Loucy (cell line): ENCODE measurements at regions not wholly inside any gene's neighbourhood (a gene's known extent, or its start where the extent isn't known, plus 50 kb on each side); places are given as distances from the start of the nearest gene placed in this dataset.

Source experiments
- EZH2phosphoT487 ChIP-seq: fragments of 200-600 bp; IDR thresholded peaks from 2 replicates; pipeline ENCODE4 v1.6.1; 2018; ENCODE audit warnings: antibody characterized with exemption, mild to moderate bottlenecking, moderate library complexity, borderline replicate concordance
- TF ChIP-seq, protein P1 (sequence below): fragments of 200-600 bp; sonication (generic); conservative IDR thresholded peaks from 2 replicates; pipeline ENCODE4 v1.5.1; 2014; ENCODE audit warnings: mild to moderate bottlenecking, antibody characterized with exemption, low read length

DNA sequence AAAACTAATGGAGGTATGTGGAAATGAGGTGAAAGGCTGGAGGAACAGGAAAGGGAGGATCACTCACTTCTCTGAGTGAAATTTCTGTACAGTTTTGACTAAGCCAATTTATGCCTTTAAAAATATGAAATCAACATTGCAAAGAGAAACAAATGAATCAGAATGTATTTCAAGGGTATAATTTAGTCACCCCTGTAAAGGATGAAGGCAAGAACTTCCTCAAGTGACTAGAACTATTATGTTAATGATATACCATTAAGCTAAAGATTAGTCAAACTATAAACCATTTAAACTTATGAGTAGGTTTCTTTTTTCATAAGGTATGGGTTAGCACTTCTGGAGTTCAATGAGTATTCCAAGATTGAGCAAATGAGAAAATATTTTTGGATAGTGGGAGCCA, 184.5 kb upstream of the CHORDC1 start:
- TF ChIP-seq, protein P1, sequence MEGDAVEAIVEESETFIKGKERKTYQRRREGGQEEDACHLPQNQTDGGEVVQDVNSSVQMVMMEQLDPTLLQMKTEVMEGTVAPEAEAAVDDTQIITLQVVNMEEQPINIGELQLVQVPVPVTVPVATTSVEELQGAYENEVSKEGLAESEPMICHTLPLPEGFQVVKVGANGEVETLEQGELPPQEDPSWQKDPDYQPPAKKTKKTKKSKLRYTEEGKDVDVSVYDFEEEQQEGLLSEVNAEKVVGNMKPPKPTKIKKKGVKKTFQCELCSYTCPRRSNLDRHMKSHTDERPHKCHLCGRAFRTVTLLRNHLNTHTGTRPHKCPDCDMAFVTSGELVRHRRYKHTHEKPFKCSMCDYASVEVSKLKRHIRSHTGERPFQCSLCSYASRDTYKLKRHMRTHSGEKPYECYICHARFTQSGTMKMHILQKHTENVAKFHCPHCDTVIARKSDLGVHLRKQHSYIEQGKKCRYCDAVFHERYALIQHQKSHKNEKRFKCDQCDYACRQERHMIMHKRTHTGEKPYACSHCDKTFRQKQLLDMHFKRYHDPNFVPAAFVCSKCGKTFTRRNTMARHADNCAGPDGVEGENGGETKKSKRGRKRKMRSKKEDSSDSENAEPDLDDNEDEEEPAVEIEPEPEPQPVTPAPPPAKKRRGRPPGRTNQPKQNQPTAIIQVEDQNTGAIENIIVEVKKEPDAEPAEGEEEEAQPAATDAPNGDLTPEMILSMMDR = no peak
- no peak for TF ChIP-seq EZH2phosphoT487
